ENCODE measurements at regions not wholly inside any gene's neighbourhood (a gene's known extent, or its start where the extent isn't known, plus 50 kb on each side); places are given as distances from the start of the nearest gene placed in this dataset.

GRCh38 chr6:114418304-114418972, 75.6 kb upstream of the HS3ST5 start:
- H3K9me3 ChIP-seq (ENCODE audit: control insufficient read depth, insufficient read depth, low read length): no peaks in the 10 kb centered on the region
- H3K36me3 ChIP-seq (ENCODE audit: insufficient read depth, low read length): peaks cover 12% of the 10 kb centered on the region
- H3K9ac ChIP-seq (ENCODE audit: low read depth, low read length): no peak overlapping the region
- H3K4me1 ChIP-seq (ENCODE audit: insufficient read depth, low read length): peaks cover 31% of the 10 kb centered on the region

DNA sequence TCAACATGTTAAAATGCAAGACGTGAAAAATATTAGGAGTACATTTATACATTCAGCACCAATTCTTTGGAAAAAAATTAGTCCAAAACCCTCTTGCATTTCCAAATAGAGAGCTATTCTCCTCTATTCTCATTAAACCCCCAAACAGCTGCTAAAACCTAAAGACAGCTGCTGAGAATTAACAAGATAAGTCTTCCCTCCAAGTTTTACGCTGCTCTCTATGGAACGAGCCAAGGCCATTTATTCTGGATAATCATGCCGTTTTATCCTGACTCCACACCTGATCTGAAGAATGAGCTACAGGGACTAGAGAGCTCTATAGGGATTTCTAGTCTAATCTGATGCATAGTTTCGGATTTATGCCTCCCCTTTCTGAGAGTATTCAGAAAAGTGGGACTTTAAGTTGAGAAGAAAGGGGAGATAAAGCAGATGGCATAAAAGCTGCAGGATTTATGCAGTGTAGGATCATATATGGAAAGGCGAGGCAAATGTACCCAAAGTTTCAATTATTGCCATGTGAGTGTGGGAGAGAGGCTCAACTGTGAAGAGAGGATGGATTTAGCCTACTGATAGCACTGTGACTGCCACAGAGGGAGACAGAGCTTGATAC, 64.7 kb upstream of the HS3ST5 start:
- Histone ChIP-seq H3K9ac (ENCODE audit: low read depth, low read length) (no peak overlapping the region), H3K4me1 (ENCODE audit: insufficient read depth, low read length) (0 out of 2 replicates have a peak, but pooled peaks cover 10% of the 10 kb centered on the region), H3K9me3 (ENCODE audit: control insufficient read depth, insufficient read depth, low read length) (no peaks in the 10 kb centered on the region), H3K36me3 (ENCODE audit: insufficient read depth, low read length) (no peaks in the 10 kb centered on the region)

DNA sequence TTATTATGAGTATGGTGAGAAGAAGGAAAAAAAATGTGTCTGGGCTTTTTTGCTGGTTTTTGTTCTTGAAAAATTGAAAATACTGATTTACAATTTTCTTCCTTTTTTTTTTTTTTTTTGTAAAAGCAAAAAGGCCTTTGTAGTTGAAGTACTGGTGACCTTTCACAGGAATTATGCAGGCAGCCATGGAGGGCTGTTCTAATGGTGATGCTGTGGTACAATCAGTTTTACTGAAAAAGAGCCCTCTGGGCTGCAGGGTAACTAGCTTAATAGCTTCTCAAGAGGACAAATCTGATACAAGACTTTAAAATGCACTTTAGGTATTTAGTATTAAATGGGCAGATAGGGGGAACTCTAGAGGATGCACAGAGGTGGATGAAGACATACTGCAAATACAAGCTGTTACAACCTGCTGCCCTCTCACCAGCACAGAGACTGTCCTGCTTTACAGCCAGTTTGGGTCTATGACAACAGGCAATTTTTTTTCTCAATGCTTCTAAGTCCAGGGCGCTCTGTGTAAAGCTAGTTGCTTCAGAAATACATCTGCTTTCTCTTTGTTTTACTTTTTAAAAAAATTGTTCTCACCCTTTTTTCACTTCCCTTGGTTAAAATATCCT, 61.6 kb upstream of the HS3ST5 start:
- H3K9ac ChIP-seq (ENCODE audit: low read depth, low read length): no peak overlapping the region
- H3K36me3 ChIP-seq (ENCODE audit: insufficient read depth, low read length): no peaks in the 10 kb centered on the region
- H3K4me1 ChIP-seq (ENCODE audit: insufficient read depth, low read length): 0 out of 2 replicates have a peak, but pooled peaks cover 10% of the 10 kb centered on the region
- H3K9me3 ChIP-seq (ENCODE audit: control insufficient read depth, insufficient read depth, low read length): no peaks in the 10 kb centered on the region

GRCh38 chr6:114403858-114404257, 61.0 kb upstream of the HS3ST5 start:
- Histone ChIP-seq H3K9me3 (ENCODE audit: control insufficient read depth, insufficient read depth, low read length) (no peaks in the 10 kb centered on the region), H3K4me1 (ENCODE audit: insufficient read depth, low read length) (0 out of 2 replicates have a peak, but pooled peaks cover 12% of the 10 kb centered on the region), H3K36me3 (ENCODE audit: insufficient read depth, low read length) (no peaks in the 10 kb centered on the region), H3K9ac (ENCODE audit: low read depth, low read length) (no peak overlapping the region)

DNA sequence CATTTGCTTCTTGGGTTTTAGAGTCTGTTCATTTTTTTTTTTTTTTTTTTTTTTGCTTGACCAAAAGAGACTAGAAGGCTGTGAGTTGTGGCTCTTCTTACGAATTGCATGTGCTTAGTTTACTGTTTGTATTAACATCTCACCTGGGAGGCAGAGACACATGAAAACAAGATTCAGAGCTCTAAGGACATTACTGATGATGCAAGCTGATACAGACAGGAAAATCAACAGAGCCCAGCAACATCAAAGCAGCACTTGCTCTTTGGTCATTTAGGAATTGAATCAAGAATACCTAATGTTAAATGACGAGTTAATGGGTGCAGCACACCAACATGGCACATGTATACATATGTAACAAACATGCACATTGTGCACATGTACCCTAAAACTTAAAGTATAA, 55.7 kb upstream of the HS3ST5 start:
- Histone ChIP-seq H3K4me1 (ENCODE audit: insufficient read depth, low read length) (peaks cover 10% of the 10 kb centered on the region), H3K9me3 (ENCODE audit: control insufficient read depth, insufficient read depth, low read length) (no peaks in the 10 kb centered on the region), H3K36me3 (ENCODE audit: insufficient read depth, low read length) (no peaks in the 10 kb centered on the region), H3K9ac (ENCODE audit: low read depth, low read length) (no peak overlapping the region)
